SK-N-SH (cell line): ENCODE measurements at regions not wholly inside any gene's neighbourhood (a gene's known extent, or its start where the extent isn't known, plus 50 kb on each side); places are given as distances from the start of the nearest gene placed in this dataset.

Experiments used
- CTCF ChIA-PET: fragments of 300-600, 350-600 bp; formaldehyde crosslinking; extraction: SDS; loops from one replicate; lab custom pipeline; 2021; lab: Yijun Ruan, JAX
- POLR2A ChIA-PET: fragments of 350-600 bp; sonication (Branson Sonifier 250); formaldehyde crosslinking; extraction: SDS; loops from one replicate; lab custom pipeline; 2020; ENCODE audit warnings: antibody characterized with exemption, inconsistent platforms; lab: Yijun Ruan, JAX
- DNase-seq: peaks from one replicate; pipeline ENCODE4 v3.0.0; 2012
- H2AFZ ChIP-seq: fragments of 200-600 bp; sonication (generic); 2 replicates; pipeline ENCODE4 v1.8.1; 2016; ENCODE audit warnings: antibody characterized with exemption, mild to moderate bottlenecking, low read depth
- H3F3A ChIP-seq: fragments of 200-600 bp; sonication (generic); replicated peaks from 2 replicates; pipeline ENCODE3; 2016; ENCODE audit warnings: antibody characterized with exemption, mild to moderate bottlenecking; ENCODE audit not compliant: insufficient read depth
- H3K27ac ChIP-seq, 2 experiments: fragments of 200-500 bp in 1 of 2; fragments of 200-600 bp in 1 of 2; sonication (Bioruptor generic) in 1 of 2; sonication (generic), shearing (Covaris generic) in 1 of 2; 2 replicates each; pipeline versions ENCODE4 v1.5.1 to v1.6.1; 2014 to 2016; ENCODE audit warnings: low read depth in 2 of 2, inconsistent platforms in 1 of 2, low read length in 1 of 2, mild to moderate bottlenecking in 1 of 2, mixed read lengths in 1 of 2
- H3K27me3 ChIP-seq: fragments of 200-600 bp; sonication (generic), shearing (Covaris generic); 2 replicates; pipeline ENCODE4 v1.6.1; 2016; ENCODE audit warnings: mixed run types; ENCODE audit not compliant: insufficient read depth
- H3K36me3 ChIP-seq, 2 experiments: fragments of 200-500 bp in 1 of 2; fragments of 200-600 bp in 1 of 2; sonication (Bioruptor generic) in 1 of 2; sonication (generic) in 1 of 2; replicated peaks in 1 of 2; 2 replicates each; pipeline versions ENCODE3 to v1.5.1; 2014 to 2016; ENCODE audit warnings: low read length in 1 of 2, mild to moderate bottlenecking in 1 of 2; ENCODE audit not compliant: insufficient read depth in 2 of 2, control insufficient read depth in 1 of 2
- H3K4me1 ChIP-seq, 2 experiments: fragments of 200-500 bp in 1 of 2; fragments of 200-600 bp in 1 of 2; sonication (Bioruptor generic) in 1 of 2; sonication (generic), shearing (Covaris generic) in 1 of 2; 2 replicates each; pipeline versions ENCODE4 v1.5.1 to v1.6.1; 2014 to 2016; ENCODE audit warnings: low read depth in 1 of 2, low read length in 1 of 2, mixed run types in 1 of 2; ENCODE audit not compliant: insufficient read depth in 2 of 2, control insufficient read depth in 1 of 2
- H3K4me2 ChIP-seq: fragments of 200-600 bp; sonication (generic), shearing (Covaris generic); 2 replicates; pipeline ENCODE4 v1.6.1; 2017; ENCODE audit warnings: mixed run types
- H3K4me3 ChIP-seq, 2 experiments: fragments of 200-500 bp in 1 of 2; fragments of 200-600 bp in 1 of 2; sonication (Bioruptor generic) in 1 of 2; sonication (generic), shearing (Covaris generic) in 1 of 2; 2 replicates each; pipeline versions ENCODE4 v1.5.1 to v1.8.1; 2014 to 2016; ENCODE audit warnings: low read depth in 2 of 2, inconsistent platforms in 1 of 2, low read length in 1 of 2, mild to moderate bottlenecking in 1 of 2, mixed read lengths in 1 of 2, moderate library complexity in 1 of 2
- H3K79me2 ChIP-seq: fragments of 200-600 bp; sonication (generic); 2 replicates; pipeline ENCODE4 v1.8.1; 2017; ENCODE audit warnings: mild to moderate bottlenecking; ENCODE audit not compliant: insufficient read depth
- H3K9ac ChIP-seq: fragments of 200-600 bp; sonication (generic); 2 replicates; pipeline ENCODE4 v1.6.1; 2017; ENCODE audit warnings: mixed run types
- H3K9me2 ChIP-seq: fragments of 200-600 bp; sonication (generic); 2 replicates; pipeline ENCODE4 v1.6.1; 2017; ENCODE audit warnings: mixed run types
- H3K9me3 ChIP-seq: fragments of 200-600 bp; sonication (generic); 2 replicates; pipeline ENCODE4 v1.6.1; 2017; ENCODE audit warnings: mixed run types, mild to moderate bottlenecking, moderate library complexity
- H4K20me1 ChIP-seq: fragments of 200-600 bp; sonication (generic); 2 replicates; pipeline ENCODE4 v1.6.1; 2017; ENCODE audit warnings: mild to moderate bottlenecking, mixed run types; ENCODE audit not compliant: insufficient read depth
- CHD2 ChIP-seq: fragments of 150-350 bp; IDR thresholded peaks from 2 replicates; pipeline ENCODE4 v1.6.1; 2018; ENCODE audit warnings: low read length; ENCODE audit not compliant: partially characterized antibody
- ELF1 ChIP-seq: IDR thresholded peaks from 2 replicates; pipeline ENCODE4 v1.4.0; 2012
- EP300 ChIP-seq, 2 experiments: IDR thresholded peaks; 2 replicates each; pipeline versions ENCODE4 v1.4.0 to v1.6.1; 2012; ENCODE audit warnings: borderline replicate concordance in 1 of 2, low read depth in 1 of 2, low read length in 1 of 2
- EZH2phosphoT487 ChIP-seq: fragments of 200-600 bp; sonication (generic); IDR thresholded peaks from 2 replicates; pipeline ENCODE4 v1.6.1; 2017; ENCODE audit warnings: low read depth, mixed run types, mild to moderate bottlenecking, antibody characterized with exemption, moderate library complexity, borderline replicate concordance
- FOSL2 ChIP-seq: IDR thresholded peaks from 2 replicates; pipeline ENCODE4 v1.4.0; 2012; ENCODE audit warnings: low read depth, mild to moderate bottlenecking, moderate library complexity, borderline replicate concordance
- FOXJ3 ChIP-seq: sonication (generic); formaldehyde crosslinking; IDR thresholded peaks from 2 replicates; pipeline ENCODE4 v1.5.1; 2020; ENCODE audit warnings: mild to moderate bottlenecking, missing genetic modification reagents
- FOXM1 ChIP-seq: IDR thresholded peaks from 2 replicates; pipeline ENCODE4 v1.4.0; 2012; ENCODE audit warnings: low read depth, mild to moderate bottlenecking
- GATA2 ChIP-seq: sonication (generic); formaldehyde crosslinking; IDR thresholded peaks from 2 replicates; pipeline ENCODE4 v1.5.0; 2020; ENCODE audit warnings: mild to moderate bottlenecking, missing genetic modification reagents
- NRF1 ChIP-seq: IDR thresholded peaks from 2 replicates; pipeline ENCODE4 v1.6.1; 2012; ENCODE audit warnings: low read depth, mild to moderate bottlenecking, low read length
- POLR2AphosphoS5 ChIP-seq: IDR thresholded peaks from 2 replicates; pipeline ENCODE4 v1.6.1; 2012; ENCODE audit warnings: low read depth, low read length
- RAD21 ChIP-seq: IDR thresholded peaks from 2 replicates; pipeline ENCODE4 v1.6.1; 2012; ENCODE audit warnings: mild to moderate bottlenecking, low read length
- RCOR1 ChIP-seq: fragments of 150-350 bp; IDR thresholded peaks from 2 replicates; pipeline ENCODE4 v1.6.1; 2017; ENCODE audit warnings: antibody characterized with exemption, low read length
- RFX5 ChIP-seq: IDR thresholded peaks from 2 replicates; pipeline ENCODE4 v1.6.1; 2012; ENCODE audit warnings: mild to moderate bottlenecking, improper control_type of control experiment, low read length
- SMC3 ChIP-seq: IDR thresholded peaks from 2 replicates; pipeline ENCODE4 v1.6.1; 2012; ENCODE audit warnings: low read depth, low read length, improper control_type of control experiment
- TCF12 ChIP-seq: IDR thresholded peaks from 2 replicates; pipeline ENCODE4 v1.4.0; 2012
- USF1 ChIP-seq: IDR thresholded peaks from 2 replicates; pipeline ENCODE4 v1.4.0; 2012; ENCODE audit warnings: low read depth, borderline replicate concordance
- USF2 ChIP-seq: fragments of 150-350 bp; IDR thresholded peaks from 2 replicates; pipeline ENCODE4 v1.6.1; 2017; ENCODE audit warnings: antibody characterized with exemption, low read length, low read depth, borderline replicate concordance
- ZBTB33 ChIP-seq: IDR thresholded peaks from 2 replicates; pipeline ENCODE4 v1.4.0; 2012; ENCODE audit warnings: low read depth, borderline replicate concordance
- WGBS: methylation state at CpG from one replicate; pipeline ENCODE4 v1.1.6; 2017; ENCODE audit warnings: low lambda C conversion rate; 5-methylcytosine and 5-hydroxymethylcytosine counted together
- TF ChIP-seq, protein P1 (sequence below): IDR thresholded peaks from 2 replicates; pipeline ENCODE4 v1.4.0; 2012; ENCODE audit warnings: low read depth

DNA sequence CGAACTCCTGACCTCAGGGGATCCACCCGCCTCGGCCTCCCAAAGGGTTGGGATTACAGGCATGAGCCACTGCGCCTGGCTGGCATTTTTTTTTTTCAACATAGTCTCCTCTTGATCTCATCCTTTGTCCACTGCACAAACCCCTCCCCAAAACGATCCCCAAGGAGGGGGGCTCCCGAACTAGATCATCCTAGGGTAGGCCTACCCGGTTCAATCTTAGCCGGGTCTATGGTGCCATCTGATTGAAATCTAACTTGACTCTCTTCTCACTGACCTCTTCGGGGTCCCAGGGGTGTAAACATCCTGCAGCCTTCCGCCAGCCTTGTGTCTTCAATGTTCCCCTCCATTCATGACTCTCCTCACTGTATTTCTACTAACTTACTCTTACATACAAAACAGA, 140.5 kb upstream of the CRHR1 start:
- no peaks in the 10 kb centered on the region for H3K9me3 ChIP-seq
- H3K9ac ChIP-seq, result no peak overlapping the region
- H3K79me2 ChIP-seq, result no peaks in the 10 kb centered on the region
- no peaks in the 10 kb centered on the region for H3K36me3 ChIP-seq
- no peak overlapping the region for H2AFZ ChIP-seq
- H3K4me2 ChIP-seq, result no peak overlapping the region
- H3K9me2 ChIP-seq, result no peaks in the 10 kb centered on the region
- no peaks in the 10 kb centered on the region; the same call in 1 of the 2 replicates for H3K27me3 ChIP-seq
- TF ChIP-seq POLR2AphosphoS5 (no peak), RCOR1 (no peak), USF2 (no peak), ZBTB33 (no peak), FOXM1 (no peak), GATA2 (CRISPR knock-in tag) (no peak), SMC3 (no peak), TCF12 (no peak), RFX5 (no peak), NRF1 (no peak), EP300 (IDR thresholded peaks at IDR 0.05; ENCODE audit: borderline replicate concordance in 1 of 2, low read depth in 1 of 2, low read length in 1 of 2) (no peak), EZH2phosphoT487 (no peak), FOSL2 (no peak), USF1 (no peak), ELF1 (no peak), CHD2 (no peak), RAD21 (no peak), FOXJ3 (CRISPR knock-in tag) (no peak)
- TF ChIP-seq, protein P1, sequence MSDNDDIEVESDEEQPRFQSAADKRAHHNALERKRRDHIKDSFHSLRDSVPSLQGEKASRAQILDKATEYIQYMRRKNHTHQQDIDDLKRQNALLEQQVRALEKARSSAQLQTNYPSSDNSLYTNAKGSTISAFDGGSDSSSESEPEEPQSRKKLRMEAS, result no peak
- WGBS, result 73% methylated on average over 10 of the region's 10 CpGs
- H4K20me1 ChIP-seq, result no peaks in the 10 kb centered on the region
- no peaks in the 10 kb centered on the region for H3K4me1 ChIP-seq
- no peak for DNase-seq
- H3K27ac ChIP-seq, result no peak overlapping the region
- POLR2A ChIA-PET, result no interaction called here
- CTCF ChIA-PET, result interaction anchor here (0.9 to 5.0 kb wide), 3 partner anchors 188 to 208 kb away, joined by 4 to 211 read pairs (median 10); no protein-coding TSS in a partner anchor
- no peaks in the 10 kb centered on the region for H3F3A ChIP-seq
- no peak overlapping the region for H3K4me3 ChIP-seq
